ENCODE measurements at regions not wholly inside any gene's neighbourhood (a gene's known extent, or its start where the extent isn't known, plus 50 kb on each side); places are given as distances from the start of the nearest gene placed in this dataset.

- TF ChIP-seq POLR2A (IDR thresholded peaks at IDR 0.05) (no peak), CTCF (IDR thresholded peaks at IDR 0.05) (no peak)
Observed at GRCh38 chr2:7239078-7239477, 321.9 kb downstream of the RNF144A start.

Measured in heart left ventricle (tissue), 13 donors.